Right lobe of liver (tissue), 4 donors: ENCODE measurements at regions not wholly inside any gene's neighbourhood (a gene's known extent, or its start where the extent isn't known, plus 50 kb on each side); places are given as distances from the start of the nearest gene placed in this dataset.

Experiments
- CTCF ChIP-seq, 4 donors: fragments of 200-600 bp in 3 of 4; fragments of 450-650 bp in 1 of 4; IDR thresholded peaks; one replicate each; pipeline versions ENCODE4 v1.5.1 to v1.8.0; 2016 to 2022; ENCODE audit warnings: antibody characterized with exemption in 4 of 4, mild to moderate bottlenecking in 2 of 4
- POLR2A ChIP-seq: fragments of 450-650 bp; IDR thresholded peaks from one replicate; pipeline ENCODE4 v1.6.1; 2017; ENCODE audit warnings: antibody characterized with exemption, mild to moderate bottlenecking
- donor health status: DM: no; HTN: no; CAD: no.
- donor health status: DM: no; HTN: no; CAD: no.
- donor health status: DM: no; HTN: yes; CAD: no.

DNA sequence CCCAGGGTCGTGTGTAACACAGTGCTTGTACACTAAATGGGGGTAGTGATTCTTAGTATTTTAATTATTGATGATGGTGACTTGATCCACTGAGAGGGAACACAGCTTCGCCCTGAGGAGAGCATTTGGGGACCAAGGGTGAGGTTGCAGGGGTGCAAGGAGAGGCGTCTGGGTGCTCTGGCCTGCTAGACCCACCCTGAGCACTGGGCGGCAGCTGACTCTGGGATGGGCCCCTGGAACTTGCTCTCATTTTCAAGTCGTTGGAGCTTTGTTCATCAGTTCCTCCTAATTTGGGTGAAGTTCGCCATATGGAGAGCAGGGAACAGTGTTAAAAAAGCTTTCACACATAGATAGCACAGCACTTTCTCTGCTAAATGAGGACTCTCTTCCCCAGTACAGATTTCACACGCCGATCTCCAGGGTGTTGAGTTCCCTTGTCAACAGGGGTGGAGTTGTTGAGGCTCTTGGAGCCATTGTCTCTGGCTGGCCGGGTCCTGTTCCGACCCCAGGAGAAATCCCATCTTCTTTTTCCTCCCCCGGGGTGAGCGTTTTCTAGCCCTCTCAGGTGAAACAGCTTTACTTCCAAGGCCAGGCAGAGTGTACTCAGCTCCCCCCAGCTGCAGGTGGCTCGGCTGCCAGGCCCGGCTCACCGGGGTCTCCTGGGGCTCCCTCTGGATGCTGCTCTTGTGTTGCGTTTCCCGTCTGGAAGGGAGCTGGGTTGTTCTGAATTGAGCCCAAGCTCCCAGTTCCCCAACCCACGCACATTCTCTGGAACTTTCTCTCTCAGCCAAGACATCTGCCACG is 367.4 kb downstream of the RPS6KC1 start:
- TF ChIP-seq CTCF (IDR thresholded peaks at IDR 0.05) (no peak), POLR2A (no peak)
